Activated CD8-positive, alpha-beta memory T cell treated with anti-CD3 and anti-CD28 coated beads, Interleukin-2, amount 50 U/mL, for 1 hour (primary cell): ENCODE measurements at regions not wholly inside any gene's neighbourhood (a gene's known extent, or its start where the extent isn't known, plus 50 kb on each side); places are given as distances from the start of the nearest gene placed in this dataset.

Experiments
- DNase-seq: peaks from one replicate; pipeline ENCODE4 v3.0.0-alpha.2; 2020; ENCODE audit errors: extremely low read depth

- no peak for DNase-seq
These were observed 123.7 kb upstream of the CPEB4 start for GRCh38 chr5:173764332-173765028.

GRCh38 chr5:173765029-173765644 lies 123.0 kb upstream of the CPEB4 start:
- no peak for DNase-seq

DNA sequence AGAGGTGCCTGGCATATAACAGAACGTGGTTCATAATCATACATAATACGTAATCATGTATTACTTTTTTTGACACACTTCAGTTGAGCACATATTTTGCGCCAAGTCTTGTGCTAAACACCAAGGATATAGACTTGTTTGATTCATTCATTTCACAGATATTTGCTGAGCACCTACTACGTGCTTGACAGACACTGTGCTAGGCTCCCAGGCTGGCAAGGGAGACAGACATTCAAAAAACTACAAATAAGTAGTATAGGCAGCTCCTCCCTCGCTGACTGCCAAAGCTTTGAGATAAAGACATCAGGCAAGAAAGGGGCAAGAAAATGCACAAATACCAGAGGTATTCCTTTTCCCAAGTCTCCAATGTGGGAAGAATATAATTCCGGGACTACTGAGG lies 122.5 kb upstream of the CPEB4 start:
- no peak for DNase-seq

DNA sequence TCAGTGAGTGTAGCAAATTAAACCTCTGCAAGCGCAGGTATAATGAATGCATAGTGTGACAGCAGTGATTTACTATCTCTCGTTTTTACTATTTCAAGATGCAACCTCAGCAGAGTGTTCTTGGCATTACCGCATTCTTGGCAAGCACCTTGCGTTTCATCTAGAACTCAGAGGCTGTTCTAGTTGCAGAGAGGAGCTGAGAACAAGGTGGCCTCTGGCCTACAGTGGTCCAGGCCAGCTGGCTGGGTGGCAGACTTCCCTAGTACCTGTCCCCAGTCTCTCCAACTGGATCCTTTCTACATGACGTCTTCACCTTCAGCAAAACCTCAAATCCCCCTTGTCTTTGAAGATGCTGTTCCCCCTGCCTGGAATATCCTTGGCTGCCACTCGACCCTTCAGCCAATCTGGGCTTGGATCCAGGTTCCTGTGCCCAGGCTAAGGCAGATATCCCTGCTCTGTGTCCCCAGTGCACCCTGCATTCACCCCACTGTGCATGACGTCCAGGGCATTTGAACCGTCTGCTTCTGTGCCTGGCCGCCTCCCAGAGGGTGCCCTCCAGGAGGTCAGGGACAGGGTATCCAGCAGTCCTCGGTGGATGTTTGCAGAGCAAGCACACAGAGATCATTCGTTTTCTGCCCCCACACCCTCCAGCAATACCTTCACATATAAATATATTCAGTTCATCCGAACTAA lies 120.4 kb upstream of the CPEB4 start:
- DNase-seq: no peak

- no peak for DNase-seq
These were observed 119.8 kb upstream of the CPEB4 start for GRCh38 chr5:173768267-173768806.

- no peak for DNase-seq
These were observed 119.3 kb upstream of the CPEB4 start for GRCh38 chr5:173768891-173769290.

GRCh38 chr5:173770637-173771036 lies 117.5 kb upstream of the CPEB4 start:
- DNase-seq: no peak

DNA sequence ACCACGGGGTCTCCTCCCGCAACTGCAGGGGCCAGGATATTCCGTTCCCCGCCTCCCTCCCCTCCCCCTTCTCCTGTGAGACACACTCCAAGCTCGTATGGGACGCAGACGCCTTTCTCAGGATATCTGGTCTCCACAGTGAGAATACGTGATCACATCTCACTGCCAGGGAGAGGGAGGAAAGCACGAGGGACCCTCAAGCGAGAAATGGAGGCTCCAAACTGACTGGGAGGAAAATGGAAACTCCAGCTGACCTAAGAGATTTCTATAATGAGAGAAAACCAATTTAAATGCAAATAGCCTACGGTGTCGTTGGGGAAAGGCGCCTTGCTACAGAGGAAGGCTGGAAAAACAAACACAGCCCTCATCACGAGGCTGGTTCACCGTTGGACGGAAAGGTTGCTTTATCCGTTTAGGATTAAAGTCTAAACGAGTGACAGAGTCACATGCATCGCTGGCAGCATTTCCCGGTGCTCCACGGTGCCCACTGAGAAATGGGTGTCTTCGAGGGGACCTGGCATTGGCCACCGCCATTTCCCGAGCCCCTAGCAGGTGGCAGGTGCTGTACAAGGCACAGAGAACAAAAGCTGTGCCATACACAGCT lies 116.9 kb upstream of the CPEB4 start:
- DNase-seq: no peak

GRCh38 chr5:173771725-173772383 lies 116.3 kb upstream of the CPEB4 start:
- no peak for DNase-seq

DNA sequence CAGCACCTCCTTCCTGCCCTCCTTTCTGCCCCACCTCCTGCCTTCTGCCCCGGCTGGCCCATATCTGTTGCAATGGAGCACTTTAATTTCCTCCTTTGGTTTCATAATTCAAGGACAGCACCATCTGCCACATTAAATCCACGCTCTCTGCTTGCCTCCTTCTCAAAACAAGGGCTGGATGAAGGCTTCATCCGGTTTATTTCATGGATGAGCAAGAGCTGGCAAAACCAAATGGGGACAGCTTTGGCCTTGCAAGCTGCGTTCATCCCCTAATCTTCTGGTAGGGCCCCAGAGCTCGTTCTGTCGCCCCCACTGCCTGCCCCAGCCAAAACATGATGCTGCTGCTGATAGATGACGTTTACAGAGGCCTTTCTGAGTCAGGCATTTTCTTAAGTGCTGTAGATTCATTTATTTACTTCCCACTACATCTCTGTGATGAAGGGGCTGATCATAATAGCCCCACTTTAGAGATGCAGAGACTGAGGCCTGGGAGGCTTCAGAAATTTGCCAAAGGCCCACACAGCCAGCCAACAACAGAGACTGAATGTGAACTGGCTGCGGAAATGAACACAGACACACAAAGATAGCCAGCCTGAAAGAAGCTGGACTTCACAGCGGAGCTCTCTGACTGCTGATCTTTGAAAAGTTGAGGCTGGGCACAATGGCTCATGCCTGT lies 115.6 kb upstream of the CPEB4 start:
- no peak for DNase-seq

- DNase-seq: no peak
These were observed 113.8 kb upstream of the CPEB4 start for GRCh38 chr5:173774271-173774761.

GRCh38 chr5:173775261-173776197 lies 112.6 kb upstream of the CPEB4 start:
- no peak for DNase-seq

DNA sequence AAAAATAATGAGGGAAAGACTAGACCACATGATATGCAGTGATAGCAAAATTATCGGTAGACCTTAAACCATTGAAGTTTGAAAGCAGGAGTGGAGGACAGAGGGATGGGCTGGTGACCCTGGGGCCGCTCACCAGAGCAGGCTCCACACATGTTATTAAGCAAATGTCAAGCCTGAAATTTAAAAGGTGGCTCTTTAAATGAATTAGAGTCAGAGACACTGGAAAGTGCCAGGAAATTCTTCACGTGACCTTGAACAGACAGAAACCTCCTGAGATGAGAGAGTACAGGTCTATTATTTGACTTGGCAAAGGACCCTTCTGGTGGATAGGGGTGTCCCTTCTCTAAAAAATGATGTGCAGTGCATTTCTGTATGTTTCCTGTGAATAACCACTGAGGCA lies 111.0 kb upstream of the CPEB4 start:
- DNase-seq: no peak

GRCh38 chr5:173777674-173778073 lies 110.5 kb upstream of the CPEB4 start:
- no peak for DNase-seq

- no peak for DNase-seq
These were observed 109.9 kb upstream of the CPEB4 start for GRCh38 chr5:173778152-173778782.

- no peak for DNase-seq
These were observed 109.3 kb upstream of the CPEB4 start for GRCh38 chr5:173778784-173779304.

DNA sequence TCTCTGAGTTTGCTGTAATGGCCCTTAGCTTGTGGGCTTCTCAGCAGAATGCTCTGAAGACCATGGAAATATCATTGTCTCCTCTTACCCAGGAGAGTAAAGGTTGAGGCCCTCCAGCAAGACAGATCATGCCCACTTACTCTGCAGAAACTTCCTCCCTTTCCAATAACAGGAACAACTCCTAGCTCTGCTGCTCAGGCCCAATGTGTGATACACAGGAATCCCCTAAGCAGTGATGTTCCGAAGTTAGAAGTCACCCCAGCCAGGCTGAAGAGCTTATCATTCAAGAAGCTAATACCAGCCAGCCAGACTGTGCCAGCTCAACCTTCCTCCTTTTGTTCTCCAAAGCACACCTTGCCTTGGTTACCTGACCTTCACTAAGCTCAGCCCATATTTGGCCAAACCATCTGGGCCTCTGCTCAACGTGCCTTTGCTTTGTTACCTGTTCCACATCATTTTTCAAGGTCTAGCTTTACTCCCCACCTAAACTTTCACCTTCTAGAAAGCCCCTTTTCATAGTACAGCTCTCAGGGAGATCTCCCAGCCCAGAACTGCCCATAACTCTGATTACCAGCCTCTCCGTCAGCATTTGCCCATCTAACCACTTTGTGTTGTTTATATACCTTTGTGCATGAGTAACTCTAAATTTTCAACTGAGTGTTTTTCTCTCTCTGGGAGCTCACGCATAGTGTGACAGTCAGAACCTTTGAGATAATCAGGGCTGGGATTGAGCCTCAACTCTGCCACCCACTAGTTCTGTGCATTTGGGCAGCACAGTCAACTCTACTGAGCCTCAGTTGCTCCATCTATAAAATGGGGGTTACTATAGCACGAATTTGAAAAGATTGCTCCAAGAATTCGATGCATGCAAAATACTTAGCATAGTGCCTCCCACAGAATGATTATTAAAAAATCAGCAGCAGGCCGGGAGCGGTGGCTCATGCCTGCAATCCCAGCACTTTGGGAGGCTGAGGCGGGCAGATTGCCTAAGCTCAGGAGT lies 107.6 kb upstream of the CPEB4 start:
- DNase-seq: no peak

GRCh38 chr5:173781432-173781815 lies 106.7 kb upstream of the CPEB4 start:
- no peak for DNase-seq
